Spinal cord (tissue), 9 donors: ENCODE measurements at regions not wholly inside any gene's neighbourhood (a gene's known extent, or its start where the extent isn't known, plus 50 kb on each side); places are given as distances from the start of the nearest gene placed in this dataset.

Experiments used
- DNase-seq, 6 donors: peaks; one replicate each; pipeline versions ENCODE4 v3.0.0 to v3.0.0-alpha.2; 2013 to 2015; ENCODE audit warnings: low spot score in 6 of 6, low read depth in 4 of 6
- H3K27ac ChIP-seq: one replicate; pipeline ENCODE4 v1.5.1; 2013; ENCODE audit warnings: low read depth, low read length, control low read depth
- H3K27me3 ChIP-seq: one replicate; pipeline ENCODE4 v1.6.1; 2013; ENCODE audit warnings: low read length; ENCODE audit not compliant: control insufficient read depth, insufficient read depth
- H3K36me3 ChIP-seq: one replicate; pipeline ENCODE4 v1.6.1; 2013; ENCODE audit warnings: low read length; ENCODE audit not compliant: control insufficient read depth, insufficient read depth
- H3K4me1 ChIP-seq: one replicate; pipeline ENCODE4 v1.6.1; 2013; ENCODE audit warnings: low read length; ENCODE audit not compliant: control insufficient read depth, insufficient read depth
- H3K4me3 ChIP-seq: one replicate; pipeline ENCODE4 v1.5.1; 2013; ENCODE audit warnings: low read depth, low read length, control low read depth
- H3K9me3 ChIP-seq: one replicate; pipeline ENCODE4 v1.6.1; 2013; ENCODE audit warnings: low read length; ENCODE audit not compliant: control insufficient read depth, insufficient read depth
- WGBS: methylation state at CpG from one replicate; pipeline ENCODE4 v1.1.5; 2013; ENCODE audit warnings: missing lambda C conversion rate; ENCODE audit not compliant: insufficient coverage; 5-methylcytosine and 5-hydroxymethylcytosine counted together
- donor health status: healthy.

GRCh38 chr17:62161405-62162148, 96.5 kb upstream of the MED13 start:
- Histone ChIP-seq H3K4me1 (no peaks in the 10 kb centered on the region), H3K27ac (no peak overlapping the region), H3K36me3 (no peaks in the 10 kb centered on the region), H3K9me3 (no peaks in the 10 kb centered on the region), H3K27me3 (no peaks in the 10 kb centered on the region), H3K4me3 (no peak overlapping the region)
- WGBS: 90% methylated on average over 4 of the region's 6 CpGs
- DNase-seq: no peak

- no peak overlapping the region for H3K27ac ChIP-seq
- no peaks in the 10 kb centered on the region for H3K36me3 ChIP-seq
- H3K27me3 ChIP-seq: no peaks in the 10 kb centered on the region
- no peaks in the 10 kb centered on the region for H3K4me1 ChIP-seq
- no peak for DNase-seq
- no peak overlapping the region for H3K4me3 ChIP-seq
- no peaks in the 10 kb centered on the region for H3K9me3 ChIP-seq
Measured at GRCh38 chr17:62160816-62161215, 95.7 kb upstream of the MED13 start.

- no peaks in the 10 kb centered on the region for H3K27me3 ChIP-seq
- H3K27ac ChIP-seq: no peak overlapping the region
- H3K9me3 ChIP-seq: no peaks in the 10 kb centered on the region
- DNase-seq: no peak
- no peaks in the 10 kb centered on the region for H3K36me3 ChIP-seq
- no peak overlapping the region for H3K4me3 ChIP-seq
- whole genome bisulfite sequencing: no CpG with 5 or more reads among the region's 2 CpGs
- H3K4me1 ChIP-seq: no peaks in the 10 kb centered on the region
Measured at GRCh38 chr17:62159994-62160393, 94.9 kb upstream of the MED13 start.

- no CpG with 5 or more reads among the region's 1 CpG for WGBS
- no peak overlapping the region for H3K4me3 ChIP-seq
- H3K9me3 ChIP-seq: no peaks in the 10 kb centered on the region
- H3K4me1 ChIP-seq: no peaks in the 10 kb centered on the region
- H3K27me3 ChIP-seq: no peaks in the 10 kb centered on the region
- DNase-seq: no peak
- H3K27ac ChIP-seq: no peak overlapping the region
- no peaks in the 10 kb centered on the region for H3K36me3 ChIP-seq
Measured at GRCh38 chr17:62156949-62157348, 91.9 kb upstream of the MED13 start.

- no peaks in the 10 kb centered on the region for H3K9me3 ChIP-seq
- DNase-seq: no peak
- no CpG with 5 or more reads among the region's 2 CpGs for WGBS
- no peaks in the 10 kb centered on the region for H3K27me3 ChIP-seq
- H3K4me1 ChIP-seq: no peaks in the 10 kb centered on the region
- no peaks in the 10 kb centered on the region for H3K36me3 ChIP-seq
- no peak overlapping the region for H3K27ac ChIP-seq
- no peak overlapping the region for H3K4me3 ChIP-seq
Measured at GRCh38 chr17:62154909-62155308, 89.8 kb upstream of the MED13 start.

- H3K36me3 ChIP-seq: no peaks in the 10 kb centered on the region
- no peaks in the 10 kb centered on the region for H3K4me1 ChIP-seq
- no peak for DNase-seq
- 80% methylated on average over 1 of the region's 2 CpGs for WGBS
- H3K9me3 ChIP-seq: no peaks in the 10 kb centered on the region
- no peaks in the 10 kb centered on the region for H3K27me3 ChIP-seq
- no peak overlapping the region for H3K27ac ChIP-seq
- H3K4me3 ChIP-seq: no peak overlapping the region
Measured at GRCh38 chr17:62150471-62150870, 85.4 kb upstream of the MED13 start.

GRCh38 chr17:62149961-62150360, 84.9 kb upstream of the MED13 start:
- Histone ChIP-seq H3K27ac (no peak overlapping the region), H3K9me3 (no peaks in the 10 kb centered on the region), H3K4me1 (no peaks in the 10 kb centered on the region), H3K4me3 (no peak overlapping the region), H3K36me3 (no peaks in the 10 kb centered on the region), H3K27me3 (no peaks in the 10 kb centered on the region)
- 100% methylated on average over 1 of the region's 4 CpGs for WGBS
- DNase-seq: no peak

- Histone ChIP-seq H3K27me3 (no peaks in the 10 kb centered on the region), H3K27ac (no peak overlapping the region), H3K9me3 (no peaks in the 10 kb centered on the region), H3K36me3 (no peaks in the 10 kb centered on the region), H3K4me3 (no peak overlapping the region), H3K4me1 (no peaks in the 10 kb centered on the region)
- WGBS: 82% methylated on average over 1 of the region's 4 CpGs
- no peak for DNase-seq
Measured at GRCh38 chr17:62147284-62147683, 82.2 kb upstream of the MED13 start.

- 87% methylated on average over 13 of the region's 14 CpGs for WGBS
- Histone ChIP-seq H3K27me3 (peaks cover 10% of the 10 kb centered on the region), H3K27ac (no peak overlapping the region)
Measured at GRCh38 chr17:62140836-62141235, 75.8 kb upstream of the MED13 start.

GRCh38 chr17:62140376-62140775, 75.3 kb upstream of the MED13 start:
- Histone ChIP-seq H3K4me3 (no peak overlapping the region), H3K36me3 (no peaks in the 10 kb centered on the region), H3K9me3 (no peaks in the 10 kb centered on the region), H3K27me3 (peaks cover 10% of the 10 kb centered on the region), H3K4me1 (peaks cover 6% of the 10 kb centered on the region), H3K27ac (no peak overlapping the region)
- DNase-seq: no peak
- WGBS: 89% methylated on average over 14 of the region's 22 CpGs

More at GRCh38 chr17:62140836-62141235, 75.8 kb upstream of the MED13 start:
- Histone ChIP-seq H3K9me3 (no peaks in the 10 kb centered on the region), H3K4me1 (peaks cover 6% of the 10 kb centered on the region), H3K4me3 (no peak overlapping the region), H3K36me3 (no peaks in the 10 kb centered on the region)
- no peak for DNase-seq
